GM21737 (cell line): ENCODE measurements at regions not wholly inside any gene's neighbourhood (a gene's known extent, or its start where the extent isn't known, plus 50 kb on each side); places are given as distances from the start of the nearest gene placed in this dataset.

ENCODE experiments used
- ATAC-seq: cut with Tn5 transposase; IDR thresholded peaks from one replicate; pipeline ENCODE4 v1.9.1; 2021; ENCODE audit warnings: mild to moderate bottlenecking, moderate library complexity; ENCODE audit not compliant: unreplicated experiment

GRCh38 chr1:59107916-59108315, 189.0 kb upstream of the FGGY start:
- no peak for ATAC-seq

- no peak for ATAC-seq
Observed at GRCh38 chr1:59108481-59109317, 188.2 kb upstream of the FGGY start.

GRCh38 chr1:59110271-59110670, 186.6 kb upstream of the FGGY start:
- ATAC-seq = no peak

GRCh38 chr1:59113876-59114457, 182.9 kb upstream of the FGGY start:
- ATAC-seq = no peak

- no peak for ATAC-seq
Observed at GRCh38 chr1:59115865-59116264, 181.0 kb upstream of the FGGY start.

GRCh38 chr1:59116920-59117542, 179.9 kb upstream of the FGGY start:
- ATAC-seq = no peak

GRCh38 chr1:59122527-59122926, 174.4 kb upstream of the FGGY start:
- ATAC-seq = no peak

- ATAC-seq = no peak
Observed at GRCh38 chr1:59123081-59123681, 173.7 kb upstream of the FGGY start.

- no peak for ATAC-seq
Observed at GRCh38 chr1:59124166-59124565, 172.7 kb upstream of the FGGY start.

GRCh38 chr1:59125154-59125553, 171.7 kb upstream of the FGGY start:
- ATAC-seq = no peak

GRCh38 chr1:59125676-59126320, 171.1 kb upstream of the FGGY start:
- no peak for ATAC-seq

GRCh38 chr1:59126366-59126765, 170.5 kb upstream of the FGGY start:
- no peak for ATAC-seq

- no peak for ATAC-seq
Observed at GRCh38 chr1:59128239-59128736, 168.6 kb upstream of the FGGY start.

- no peak for ATAC-seq
Observed at GRCh38 chr1:59128784-59129227, 168.1 kb upstream of the FGGY start.

GRCh38 chr1:59132295-59132694, 164.6 kb upstream of the FGGY start:
- no peak for ATAC-seq

GRCh38 chr1:59133997-59134396, 162.9 kb upstream of the FGGY start:
- ATAC-seq = no peak

GRCh38 chr1:59135761-59136255, 161.1 kb upstream of the FGGY start:
- ATAC-seq = no peak

GRCh38 chr1:59136541-59137275, 160.2 kb upstream of the FGGY start:
- ATAC-seq = no peak

- no peak for ATAC-seq
Observed at GRCh38 chr1:59137276-59137615, 159.6 kb upstream of the FGGY start.

GRCh38 chr1:59137968-59138367, 158.9 kb upstream of the FGGY start:
- no peak for ATAC-seq
